ENCODE measurements at regions not wholly inside any gene's neighbourhood (a gene's known extent, or its start where the extent isn't known, plus 50 kb on each side); places are given as distances from the start of the nearest gene placed in this dataset.

DNA sequence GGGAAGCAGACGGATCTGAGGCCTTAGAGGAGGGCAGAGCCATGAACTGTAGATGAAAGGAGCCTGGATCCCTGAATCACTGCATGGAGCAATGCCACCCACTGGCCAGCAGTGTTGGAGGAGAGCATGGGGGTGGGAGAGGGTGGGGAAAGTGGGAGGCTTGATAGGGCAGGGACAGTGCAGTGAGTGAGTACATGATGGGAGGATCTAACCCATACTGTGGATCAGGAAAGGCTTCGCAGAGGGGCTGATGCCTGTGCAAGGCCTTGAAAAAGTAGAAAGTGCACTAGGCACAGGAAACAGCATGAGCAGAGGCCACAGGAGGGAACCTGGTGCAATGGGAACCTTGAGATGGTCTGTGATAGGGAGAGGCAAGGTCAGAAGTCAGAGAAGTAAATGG, 391.9 kb downstream of the PTPRU start:
- TF ChIP-seq, protein P1, sequence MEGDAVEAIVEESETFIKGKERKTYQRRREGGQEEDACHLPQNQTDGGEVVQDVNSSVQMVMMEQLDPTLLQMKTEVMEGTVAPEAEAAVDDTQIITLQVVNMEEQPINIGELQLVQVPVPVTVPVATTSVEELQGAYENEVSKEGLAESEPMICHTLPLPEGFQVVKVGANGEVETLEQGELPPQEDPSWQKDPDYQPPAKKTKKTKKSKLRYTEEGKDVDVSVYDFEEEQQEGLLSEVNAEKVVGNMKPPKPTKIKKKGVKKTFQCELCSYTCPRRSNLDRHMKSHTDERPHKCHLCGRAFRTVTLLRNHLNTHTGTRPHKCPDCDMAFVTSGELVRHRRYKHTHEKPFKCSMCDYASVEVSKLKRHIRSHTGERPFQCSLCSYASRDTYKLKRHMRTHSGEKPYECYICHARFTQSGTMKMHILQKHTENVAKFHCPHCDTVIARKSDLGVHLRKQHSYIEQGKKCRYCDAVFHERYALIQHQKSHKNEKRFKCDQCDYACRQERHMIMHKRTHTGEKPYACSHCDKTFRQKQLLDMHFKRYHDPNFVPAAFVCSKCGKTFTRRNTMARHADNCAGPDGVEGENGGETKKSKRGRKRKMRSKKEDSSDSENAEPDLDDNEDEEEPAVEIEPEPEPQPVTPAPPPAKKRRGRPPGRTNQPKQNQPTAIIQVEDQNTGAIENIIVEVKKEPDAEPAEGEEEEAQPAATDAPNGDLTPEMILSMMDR (IDR thresholded peaks at IDR 0.05) = no peak
- DNase-seq (no peak), ATAC-seq (no peak)
- H3K27me3 ChIP-seq = peaks cover 0 to 24% (median 4%) of the 10 kb centered on the region in 7 donors
- H3K4me3 ChIP-seq = no peak overlapping the region
- H3K36me3 ChIP-seq = no peaks in the 10 kb centered on the region
- 82 to 83% methylated on average over 2 of the region's 2 CpGs for WGBS, 2 donors
- intact Hi-C loops (cut with DNase I) = no loop called here
- H3K9me3 ChIP-seq = peaks cover 0 to 12% (median 0%) of the 10 kb centered on the region in 11 donors
- no peak overlapping the region for H3K27ac ChIP-seq
- H3K4me1 ChIP-seq = no peaks in the 10 kb centered on the region

DNA sequence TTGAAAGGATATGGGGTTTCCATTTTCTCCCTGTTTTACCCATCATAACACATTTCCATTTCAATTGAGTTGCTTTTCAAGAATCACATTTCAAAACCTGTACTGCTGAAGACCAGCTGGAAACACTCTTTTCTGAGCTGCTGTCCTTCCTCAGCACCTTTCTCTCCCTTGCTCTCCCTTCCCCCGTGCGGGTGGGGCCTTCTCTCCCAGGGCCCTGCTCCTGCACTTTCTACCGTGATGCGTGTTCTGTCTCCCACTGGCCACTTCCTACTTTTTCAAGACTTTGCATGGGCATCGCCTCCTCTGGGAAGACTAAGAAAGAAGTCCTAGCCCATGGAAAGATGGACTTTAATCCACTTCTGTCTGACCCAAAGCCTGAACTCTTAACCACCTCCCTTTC, 390.4 kb downstream of the PTPRU start:
- no peak overlapping the region for H3K4me3 ChIP-seq
- TF ChIP-seq, protein P1 (IDR thresholded peaks at IDR 0.05) = no peak
- H3K27me3 ChIP-seq = peaks cover 0 to 33% (median 16%) of the 10 kb centered on the region in 7 donors
- H3K4me1 ChIP-seq = no peaks in the 10 kb centered on the region
- 71 to 75% methylated on average over 5 of the region's 5 CpGs for whole genome bisulfite sequencing, 2 donors
- H3K36me3 ChIP-seq = no peaks in the 10 kb centered on the region
- H3K9me3 ChIP-seq = peaks cover 0 to 12% (median 0%) of the 10 kb centered on the region in 11 donors
- intact Hi-C loops (cut with DNase I) = no loop called here
- DNase-seq = no peak
- no peak overlapping the region for H3K27ac ChIP-seq
- no peak for ATAC-seq

DNA sequence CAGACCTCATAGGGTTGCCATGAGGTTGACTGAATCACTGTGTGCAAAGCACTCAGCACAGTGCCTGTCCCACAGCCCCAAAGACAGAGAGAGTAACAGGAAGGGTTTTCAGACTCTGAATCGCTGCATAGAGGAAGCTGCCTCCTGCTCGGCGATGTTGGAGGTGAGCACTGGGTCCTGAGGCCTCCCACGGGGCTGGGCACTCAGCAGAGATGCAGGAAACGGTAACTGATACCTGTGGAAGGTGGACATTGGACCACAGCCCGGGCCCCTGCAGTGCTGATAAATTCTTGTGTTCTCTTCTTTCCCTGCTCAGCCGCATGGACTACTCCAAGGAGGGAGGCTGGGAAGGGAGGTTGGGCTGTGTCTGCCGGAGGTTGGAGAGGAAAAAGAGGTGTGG, 389.7 kb downstream of the PTPRU start:
- intact Hi-C loops (cut with DNase I) = no loop called here
- Histone ChIP-seq H3K36me3 (no peaks in the 10 kb centered on the region), H3K27ac (no peak overlapping the region), H3K4me3 (no peak overlapping the region), H3K4me1 (no peaks in the 10 kb centered on the region), H3K9me3 (peaks cover 0 to 12% (median 0%) of the 10 kb centered on the region in 11 donors), H3K27me3 (peaks cover 0 to 31% (median 16%) of the 10 kb centered on the region in 7 donors)
- WGBS, 2 donors = 69 to 73% methylated on average over 7 to 8 of the region's 8 CpGs
- no peak for DNase-seq
- ATAC-seq = no peak
- TF ChIP-seq, protein P1 (IDR thresholded peaks at IDR 0.05) = no peak

DNA sequence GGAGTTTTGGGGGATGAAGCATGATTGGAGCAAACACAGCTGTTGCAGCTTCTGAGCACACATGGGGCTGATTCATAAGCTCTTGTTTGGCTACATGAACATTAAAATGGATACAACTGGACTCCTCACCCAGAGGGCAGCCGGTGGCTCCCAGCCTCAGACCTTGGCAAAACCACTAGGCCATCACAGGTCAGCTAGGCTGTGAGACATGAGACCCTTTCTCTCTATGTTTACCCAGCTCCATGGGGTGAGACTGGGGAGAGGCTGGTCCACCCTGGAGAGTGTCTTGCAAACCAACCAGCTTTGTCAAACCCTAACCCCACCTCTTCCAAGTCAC, 388.7 kb downstream of the PTPRU start:
- Histone ChIP-seq H3K9me3 (peaks cover 0 to 12% (median 0%) of the 10 kb centered on the region in 11 donors), H3K36me3 (no peaks in the 10 kb centered on the region), H3K4me1 (no peaks in the 10 kb centered on the region), H3K27me3 (peaks cover 0 to 33% (median 16%) of the 10 kb centered on the region in 7 donors), H3K4me3 (no peak overlapping the region), H3K27ac (no peak overlapping the region)
- WGBS, 2 donors = 79 to 87% methylated on average over 1 of the region's 1 CpG
- TF ChIP-seq, protein P1 (IDR thresholded peaks at IDR 0.05) = no peak
- no peak for DNase-seq
- intact Hi-C loops (cut with DNase I) = no loop called here
- ATAC-seq = no peak

All from heart right ventricle (tissue), 16 donors.